Fibroblast of skin of back (primary cell): ENCODE measurements at regions not wholly inside any gene's neighbourhood (a gene's known extent, or its start where the extent isn't known, plus 50 kb on each side); places are given as distances from the start of the nearest gene placed in this dataset.
"Not testable (repeated sequence)": the region's sequence is repeated elsewhere in the genome, so short reads cannot be mapped to it uniquely, and the experiment has no call there.

Source experiments
- DNase-seq: peaks from one replicate; pipeline ENCODE4 v3.0.0-alpha.2; 2013

- DNase-seq: no peak
Observed at GRCh38 chr9:82052081-82052480, 63.5 kb downstream of the SPATA31D1 start.

- DNase-seq: no peak
Observed at GRCh38 chr9:82054264-82055015, 65.9 kb downstream of the SPATA31D1 start.

GRCh38 chr9:82057805-82058204, 69.2 kb downstream of the SPATA31D1 start:
- no peak for DNase-seq

GRCh38 chr9:82061801-82062200, 73.2 kb downstream of the SPATA31D1 start:
- not testable (repeated sequence) for DNase-seq

- no peak for DNase-seq
Observed at GRCh38 chr9:82062245-82062644, 73.7 kb downstream of the SPATA31D1 start.

GRCh38 chr9:82073551-82074543, 85.3 kb downstream of the SPATA31D1 start:
- DNase-seq: no peak

GRCh38 chr9:82080265-82080664, 91.7 kb downstream of the SPATA31D1 start:
- no peak for DNase-seq

GRCh38 chr9:82081496-82081895, 92.9 kb downstream of the SPATA31D1 start:
- DNase-seq: peak; percentile 6

GRCh38 chr9:82082563-82082962, 94.0 kb downstream of the SPATA31D1 start:
- DNase-seq: no peak

GRCh38 chr9:82088591-82088990, 100.0 kb downstream of the SPATA31D1 start:
- no peak for DNase-seq

GRCh38 chr9:82090046-82090445, 101.5 kb downstream of the SPATA31D1 start:
- no peak for DNase-seq

GRCh38 chr9:82091100-82091499, 102.5 kb downstream of the SPATA31D1 start:
- DNase-seq: no peak

- DNase-seq: no peak
Observed at GRCh38 chr9:82091610-82092009, 103.0 kb downstream of the SPATA31D1 start.

GRCh38 chr9:82101475-82101874, 112.9 kb downstream of the SPATA31D1 start:
- no peak for DNase-seq

- no peak for DNase-seq
Observed at GRCh38 chr9:82104252-82104651, 115.7 kb downstream of the SPATA31D1 start.

- DNase-seq: no peak
Observed at GRCh38 chr9:82105729-82106128, 117.2 kb downstream of the SPATA31D1 start.

- DNase-seq: no peak
Observed at GRCh38 chr9:82106536-82106935, 118.0 kb downstream of the SPATA31D1 start.

GRCh38 chr9:82108474-82108873, 119.9 kb downstream of the SPATA31D1 start:
- DNase-seq: no peak

- DNase-seq: no peak
Observed at GRCh38 chr9:82108941-82109340, 120.4 kb downstream of the SPATA31D1 start.

- peak; percentile 47 for DNase-seq
Observed at GRCh38 chr9:82109626-82110025, 121.1 kb downstream of the SPATA31D1 start.

GRCh38 chr9:82110881-82111280, 122.3 kb downstream of the SPATA31D1 start:
- no peak for DNase-seq

- DNase-seq: no peak
Observed at GRCh38 chr9:82115331-82115730, 126.8 kb downstream of the SPATA31D1 start.

- no peak for DNase-seq
Observed at GRCh38 chr9:82115900-82116299, 127.3 kb downstream of the SPATA31D1 start.

- no peak for DNase-seq
Observed at GRCh38 chr9:82116556-82116955, 128.0 kb downstream of the SPATA31D1 start.
